Forelimb muscle (tissue), 1 donor: ENCODE measurements at regions not wholly inside any gene's neighbourhood (a gene's known extent, or its start where the extent isn't known, plus 50 kb on each side); places are given as distances from the start of the nearest gene placed in this dataset.
"Not testable (repeated sequence)": the region's sequence is repeated elsewhere in the genome, so short reads cannot be mapped to it uniquely, and the experiment has no call there.

Source experiments
- DNase-seq: peaks from one replicate; pipeline ENCODE4 v3.0.0-alpha.2; 2013; ENCODE audit warnings: low read depth

DNA sequence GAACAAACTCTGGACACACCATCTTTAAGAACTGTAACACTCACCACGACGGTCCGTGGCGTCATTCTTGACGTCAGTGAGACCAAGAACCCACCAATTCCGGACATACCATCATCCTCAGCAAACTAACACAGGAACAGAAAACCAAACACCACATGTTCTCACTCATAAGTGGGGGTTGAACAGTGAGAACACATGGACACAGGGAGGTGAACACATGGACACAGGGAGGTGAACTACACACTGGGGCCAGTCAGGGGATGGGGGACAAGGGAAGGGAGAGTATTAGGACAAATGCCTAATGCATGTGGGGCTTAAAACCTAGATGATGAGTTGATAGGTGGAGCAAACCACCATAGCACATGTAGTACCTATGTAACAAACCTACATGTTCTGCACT lies 952.1 kb upstream of the PRR20A start:
- DNase-seq, result not testable (repeated sequence)

DNA sequence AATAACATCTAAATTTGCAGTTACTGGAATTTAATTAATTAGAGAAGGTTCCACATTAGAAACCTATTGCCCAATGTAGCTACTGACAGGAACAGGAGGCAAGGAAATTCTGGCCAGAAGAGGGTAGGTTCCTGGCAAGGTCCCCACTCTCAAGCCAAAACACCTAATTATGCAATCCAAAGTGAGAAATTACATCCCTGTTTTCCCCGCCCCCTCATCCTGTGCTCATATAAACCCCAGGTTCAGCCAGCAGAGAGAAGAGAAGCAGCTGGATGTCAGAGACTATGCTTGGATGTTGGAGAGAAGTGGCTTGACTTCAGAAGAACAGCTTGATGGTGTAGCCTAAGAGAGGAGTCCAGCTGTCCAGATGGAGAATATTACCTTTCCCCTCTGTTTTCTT lies 951.3 kb upstream of the PRR20A start:
- no peak for DNase-seq

DNA sequence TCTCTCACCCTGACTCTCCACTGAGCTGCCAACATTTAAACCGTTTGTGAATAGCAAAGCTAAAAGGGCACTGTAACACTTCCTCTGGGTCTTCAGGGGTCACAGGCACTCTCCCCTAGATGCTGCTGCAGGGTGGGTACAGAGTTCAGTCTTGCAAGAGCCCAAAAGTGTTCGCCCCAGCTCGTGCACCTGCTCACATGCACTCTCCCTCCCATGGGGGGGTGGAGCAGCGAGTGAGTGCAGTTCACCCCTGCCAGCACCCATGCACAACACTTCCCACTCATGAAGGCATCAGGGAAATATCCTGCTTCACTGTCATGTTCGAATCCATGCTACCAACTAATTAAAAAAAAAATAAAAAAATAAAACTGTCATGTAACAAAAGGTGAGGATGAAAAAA lies 950.7 kb upstream of the PRR20A start:
- DNase-seq, result no peak

DNA sequence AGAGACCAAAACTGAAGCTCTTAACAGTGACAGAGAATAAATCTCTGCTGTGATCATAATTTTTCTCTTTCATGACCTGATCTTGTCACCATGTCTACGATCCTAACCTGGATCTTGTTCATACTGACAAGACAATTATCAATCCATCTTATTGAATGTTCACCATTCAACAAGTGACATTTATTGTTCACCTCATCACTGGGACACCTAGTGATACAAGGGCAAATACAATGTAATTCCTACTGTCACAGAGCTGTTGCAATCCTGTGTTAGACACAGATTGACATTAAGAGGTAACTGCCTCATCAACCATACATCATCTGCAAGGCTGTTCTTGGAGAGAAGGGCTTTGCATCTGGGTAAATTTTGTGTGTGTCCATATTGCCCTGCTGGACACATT lies 942.4 kb upstream of the PRR20A start:
- DNase-seq, result no peak

DNA sequence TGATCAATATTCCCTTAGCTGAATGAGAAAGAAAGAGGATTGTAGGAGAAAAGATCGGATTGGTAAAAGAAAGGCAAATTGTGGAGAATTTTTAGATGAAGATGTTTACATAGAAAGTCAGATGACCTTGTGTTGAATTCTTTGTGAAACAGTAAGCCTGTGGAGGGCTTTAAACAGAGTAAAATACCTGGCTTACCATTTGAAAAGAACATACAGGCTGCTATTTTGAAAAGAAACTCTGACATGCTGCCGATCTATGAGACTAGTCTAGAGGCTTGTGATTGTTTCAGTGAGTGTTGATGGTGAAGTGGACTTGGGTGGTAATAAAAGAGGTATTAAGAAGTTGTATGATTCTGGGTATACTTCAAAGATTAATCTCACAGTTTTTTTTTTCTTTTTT lies 938.9 kb upstream of the PRR20A start:
- DNase-seq, result no peak

DNA sequence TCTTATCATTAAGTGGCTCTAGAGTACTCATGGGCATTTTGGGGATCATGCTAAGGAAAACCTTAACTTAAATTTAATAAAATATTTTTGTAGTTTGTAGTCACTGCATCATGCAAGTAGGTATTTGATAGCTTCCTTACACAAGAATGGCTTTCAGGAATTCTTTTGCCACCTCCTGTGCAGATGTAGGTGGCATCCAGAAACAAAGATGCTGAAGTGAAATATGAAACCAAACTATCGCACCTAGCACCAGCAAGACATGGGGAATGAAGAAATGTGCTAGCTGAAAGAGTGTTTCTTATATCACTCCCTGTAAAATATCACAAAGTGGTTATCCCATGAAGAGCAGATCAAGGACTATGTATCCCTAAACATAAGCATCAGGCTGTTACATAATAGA lies 924.5 kb upstream of the PRR20A start:
- no peak for DNase-seq

DNA sequence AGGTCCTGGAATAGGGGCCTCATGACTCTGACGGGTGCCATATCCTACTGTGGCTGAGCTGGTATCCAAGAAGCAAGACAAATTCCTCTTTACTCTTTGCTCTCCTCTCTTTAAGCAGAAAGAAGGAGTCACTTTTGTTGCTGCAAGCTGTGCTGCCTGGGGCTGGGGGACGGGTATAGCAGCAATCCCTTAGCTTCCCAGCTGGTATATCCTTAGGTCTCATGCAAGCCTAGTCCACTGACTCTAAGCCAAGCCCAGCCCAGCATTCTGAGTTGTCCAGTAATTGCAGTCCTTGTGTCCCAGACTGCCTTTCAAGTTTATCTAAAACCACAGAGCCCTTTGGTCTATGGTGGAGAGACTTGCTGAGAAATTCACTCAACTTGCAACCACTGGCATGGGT lies 893.0 kb upstream of the PRR20A start:
- DNase-seq, result no peak

DNA sequence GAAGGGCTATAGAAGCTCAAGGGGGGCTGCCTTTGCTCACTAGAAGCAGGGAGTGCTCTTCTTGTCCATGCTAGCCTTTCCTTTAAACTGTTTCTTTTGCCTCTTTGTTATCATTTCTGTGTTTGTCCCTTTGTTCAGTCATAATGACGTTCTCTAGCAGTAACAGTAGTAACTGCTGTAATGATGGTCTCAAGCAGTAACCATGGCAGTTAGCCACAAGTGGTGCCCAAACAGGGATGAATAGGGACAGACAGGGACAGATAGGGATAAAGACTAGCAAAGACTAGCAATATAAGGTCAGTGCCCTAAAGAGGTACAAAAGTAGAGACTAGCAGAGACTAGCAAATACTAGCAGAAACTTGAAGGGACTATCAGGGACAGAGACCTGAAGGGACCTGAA lies 869.0 kb upstream of the PRR20A start:
- DNase-seq, result no peak

DNA sequence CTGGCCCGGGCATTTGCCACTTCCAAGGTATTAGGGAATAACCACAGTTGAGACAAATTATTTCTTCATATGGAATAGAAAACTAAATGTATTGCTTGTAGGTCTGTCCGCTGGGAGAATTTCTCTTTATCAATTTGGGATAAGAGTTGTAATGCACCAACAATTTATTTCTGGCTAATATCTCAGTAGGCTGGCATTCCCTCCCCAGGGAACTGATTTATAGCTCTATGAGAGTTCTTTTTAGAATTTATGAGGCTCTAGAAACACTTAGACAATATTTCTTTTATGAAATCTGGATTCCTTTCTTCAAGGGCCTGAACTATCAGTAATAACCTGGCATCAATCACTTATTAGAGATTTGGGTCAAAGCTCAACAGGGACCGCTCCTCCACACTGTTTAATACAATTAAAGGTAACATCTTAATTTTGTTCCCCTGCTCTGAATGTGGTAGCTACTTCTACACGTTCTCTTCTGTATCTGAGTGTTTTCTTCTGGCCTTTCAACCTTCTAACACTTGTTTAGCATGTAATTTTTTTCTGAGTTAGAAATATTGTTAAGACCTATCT lies 857.4 kb upstream of the PRR20A start:
- no peak for DNase-seq

DNA sequence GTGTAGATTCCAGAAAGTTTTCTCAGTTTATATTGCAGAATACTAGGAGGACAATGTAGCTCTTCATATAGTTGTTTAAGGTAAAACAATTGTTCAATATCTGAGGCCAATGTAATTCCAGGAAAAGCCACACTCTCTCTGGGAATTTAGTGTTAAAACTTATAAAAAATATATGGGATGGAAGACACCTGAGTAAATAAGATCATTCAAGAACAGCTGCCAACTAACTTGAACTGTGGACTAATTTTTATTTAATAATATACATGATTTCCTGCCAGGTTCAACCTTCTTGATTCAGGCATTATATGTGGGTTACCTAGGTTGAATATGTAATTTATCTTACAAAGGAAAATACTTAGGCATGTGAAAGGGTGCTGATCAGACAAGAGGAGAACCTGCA lies 841.1 kb upstream of the PRR20A start:
- no peak for DNase-seq

DNA sequence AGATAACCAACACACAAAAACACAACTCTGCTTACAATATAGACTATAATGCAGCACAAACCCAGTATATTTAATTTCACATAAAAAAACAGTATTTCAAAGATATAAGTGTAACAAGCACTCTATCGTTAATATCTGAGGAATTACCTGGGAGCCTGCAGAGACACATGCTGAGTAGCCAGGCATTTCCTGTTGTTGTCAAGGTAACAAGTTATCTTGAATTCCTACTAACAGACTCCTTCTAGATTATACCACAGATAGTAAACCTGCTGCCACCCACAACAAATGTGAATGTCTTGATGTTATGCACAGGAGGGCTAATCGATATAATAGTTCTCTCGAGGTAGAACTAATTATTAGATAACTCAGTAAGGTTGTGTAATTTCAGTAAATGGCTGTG lies 826.0 kb upstream of the PRR20A start:
- no peak for DNase-seq

DNA sequence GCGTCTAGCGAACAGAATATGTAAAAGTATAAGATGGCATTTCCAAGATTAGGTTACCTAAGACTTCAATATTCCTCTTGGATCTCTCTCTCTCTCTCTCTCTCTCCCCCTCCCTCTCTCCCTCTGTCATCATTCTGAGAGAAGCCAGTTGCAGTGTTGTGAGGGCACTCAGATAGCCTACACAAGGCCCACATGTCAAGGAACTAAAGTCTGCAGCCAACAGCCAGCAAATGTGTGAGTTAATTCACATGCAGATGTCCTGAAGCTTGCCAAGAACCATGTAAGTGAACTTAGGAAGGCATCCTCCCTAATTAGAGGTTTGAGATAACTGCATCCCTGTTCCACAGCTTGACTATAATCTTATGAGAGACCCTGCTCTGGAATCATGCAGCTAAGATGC lies 822.9 kb upstream of the PRR20A start:
- DNase-seq, result no peak

DNA sequence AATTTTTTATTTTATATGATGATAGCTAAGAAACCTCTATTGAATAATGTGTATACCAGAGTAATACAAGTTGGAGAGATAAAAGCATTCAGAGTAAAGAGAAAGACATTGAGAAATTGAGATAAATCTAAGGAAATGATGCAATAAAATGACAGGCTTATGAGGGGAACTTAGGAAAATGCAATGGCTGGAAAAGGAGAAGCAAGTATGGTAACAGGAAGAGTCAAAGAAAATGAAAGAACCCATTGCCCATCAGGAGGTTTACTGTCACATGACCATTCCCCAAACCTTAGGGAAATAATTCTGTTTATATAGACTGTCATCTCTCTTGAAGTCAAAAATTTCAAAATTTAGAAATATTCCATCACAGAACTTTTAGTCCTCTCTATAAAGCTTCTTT lies 808.0 kb upstream of the PRR20A start:
- no peak for DNase-seq

DNA sequence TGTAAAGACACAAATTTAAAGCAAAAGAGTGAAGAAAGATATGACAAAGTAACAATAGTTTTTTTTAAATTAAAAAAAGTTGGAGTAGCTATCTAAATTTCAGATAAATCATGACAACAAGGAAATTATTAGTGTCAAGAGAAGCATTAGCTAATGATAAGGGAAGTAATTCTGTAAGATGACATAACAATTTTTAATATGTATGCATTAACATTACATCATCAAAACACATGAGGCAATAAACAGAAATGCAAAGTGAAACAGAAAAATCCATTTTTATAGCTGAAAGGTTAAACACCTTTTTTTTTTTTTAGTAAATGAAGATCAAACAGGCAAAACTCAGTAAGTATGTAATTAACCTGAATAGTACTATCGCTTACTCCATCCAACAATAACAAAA lies 804.9 kb upstream of the PRR20A start:
- DNase-seq, result no peak

DNA sequence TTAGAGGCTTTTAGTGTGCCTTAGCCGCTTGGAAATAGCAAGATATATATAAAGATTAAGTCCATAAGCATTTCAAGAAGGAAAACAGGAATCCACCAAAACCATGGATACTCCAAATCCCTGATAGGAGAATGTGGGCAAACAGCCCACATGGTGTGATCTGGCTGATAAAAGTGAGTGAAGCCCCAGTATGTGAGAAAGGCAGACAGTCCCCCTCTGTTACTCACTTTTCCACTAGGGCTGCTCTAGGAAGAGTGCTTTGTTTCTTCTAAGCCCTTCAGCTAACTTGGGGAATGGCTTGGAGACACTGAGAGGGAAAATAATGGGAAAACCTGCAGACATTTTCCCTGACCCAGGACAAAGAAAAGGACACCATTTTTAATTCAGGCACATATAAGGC lies 802.3 kb upstream of the PRR20A start:
- DNase-seq, result no peak

DNA sequence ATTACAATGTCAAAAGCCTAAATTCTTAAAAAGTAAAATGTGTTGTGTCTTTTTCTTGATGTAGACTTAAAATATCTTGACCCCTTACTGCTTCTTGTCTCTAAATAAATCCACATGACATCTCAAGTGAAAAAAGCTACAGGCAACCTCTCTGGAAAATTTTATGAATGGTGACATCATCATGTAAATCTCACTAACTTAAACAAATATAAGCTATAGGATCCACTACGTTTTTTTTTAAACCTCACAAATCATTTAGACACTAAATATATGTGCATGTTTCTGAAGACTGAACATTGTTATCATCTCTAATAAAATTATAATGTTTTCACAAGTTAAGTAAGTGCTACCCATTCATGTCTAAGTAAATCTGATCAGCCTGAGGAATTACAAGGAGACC lies 793.7 kb upstream of the PRR20A start:
- no peak for DNase-seq

DNA sequence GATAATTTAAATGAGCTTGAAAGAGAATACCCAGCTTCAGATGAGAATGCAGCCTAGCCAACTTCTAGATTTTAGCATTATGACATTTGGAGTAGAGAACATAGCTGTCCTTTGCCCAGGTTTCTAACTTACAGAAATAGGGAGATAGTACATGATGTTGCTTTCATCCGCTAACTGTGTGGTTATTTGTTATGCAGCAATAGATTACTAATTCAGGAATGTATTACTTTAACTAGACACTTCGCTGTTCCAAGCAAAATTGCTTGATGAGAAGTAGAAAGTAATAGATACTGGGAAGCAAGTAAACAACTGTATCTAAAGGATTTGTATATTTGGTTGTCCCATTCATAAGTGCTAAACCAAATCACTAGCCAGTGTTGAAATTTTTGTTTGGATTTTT lies 790.9 kb upstream of the PRR20A start:
- no peak for DNase-seq

DNA sequence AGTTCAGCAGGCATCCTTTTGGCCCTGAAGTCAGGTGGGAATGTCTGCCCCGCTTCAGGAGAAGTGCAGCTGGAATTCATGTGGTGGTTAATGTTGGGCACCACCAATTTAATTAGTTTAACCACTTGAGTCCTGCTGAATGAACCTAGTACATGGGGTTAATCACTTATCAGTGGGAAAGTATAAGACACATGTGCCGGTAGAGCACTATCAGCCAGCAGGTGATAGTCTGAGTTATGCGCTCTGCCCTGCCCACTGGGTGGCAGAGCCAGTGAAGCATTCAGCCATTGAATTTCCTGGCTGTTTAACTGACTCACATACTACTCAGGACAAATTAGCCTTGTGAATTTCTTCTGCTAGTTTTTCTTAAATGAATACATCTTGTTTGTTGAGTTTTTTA lies 789.7 kb upstream of the PRR20A start:
- DNase-seq, result no peak

DNA sequence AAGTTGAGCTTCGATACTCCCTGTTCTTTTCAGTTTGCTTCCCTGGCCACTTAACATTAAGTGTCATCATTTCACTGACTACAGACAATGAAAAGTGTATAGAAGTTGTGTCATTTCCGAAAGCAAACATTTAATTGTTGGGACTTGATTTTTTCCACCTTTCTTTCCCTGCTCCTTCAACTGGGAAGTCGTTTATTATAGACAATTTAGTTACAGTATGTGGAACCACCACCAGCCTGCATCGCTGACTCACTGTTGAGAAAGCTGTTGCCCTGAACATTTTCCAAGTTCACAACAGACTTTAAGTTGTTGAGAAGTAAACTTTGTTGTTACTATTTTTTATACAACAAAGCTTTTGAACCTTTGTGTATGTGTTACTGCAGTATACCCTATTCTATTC lies 788.4 kb upstream of the PRR20A start:
- DNase-seq, result no peak

DNA sequence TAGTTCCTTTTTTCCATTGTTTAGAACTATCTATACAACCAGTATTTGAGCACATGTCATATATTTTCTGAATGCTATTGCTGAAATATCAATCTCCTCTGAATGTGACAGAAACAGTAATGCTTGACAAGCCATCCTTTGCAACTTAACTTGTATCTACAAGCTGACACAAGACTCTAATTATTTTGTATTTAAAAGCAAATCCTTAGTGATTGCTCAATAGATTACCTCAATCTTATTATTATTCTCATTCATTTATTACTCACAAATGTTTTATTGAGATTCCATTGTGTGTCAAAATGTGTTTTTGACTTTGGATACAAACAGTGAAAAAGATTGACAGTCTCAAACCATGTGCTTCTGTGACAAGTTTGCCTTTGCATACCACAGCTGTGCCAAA lies 787.8 kb upstream of the PRR20A start:
- no peak for DNase-seq

DNA sequence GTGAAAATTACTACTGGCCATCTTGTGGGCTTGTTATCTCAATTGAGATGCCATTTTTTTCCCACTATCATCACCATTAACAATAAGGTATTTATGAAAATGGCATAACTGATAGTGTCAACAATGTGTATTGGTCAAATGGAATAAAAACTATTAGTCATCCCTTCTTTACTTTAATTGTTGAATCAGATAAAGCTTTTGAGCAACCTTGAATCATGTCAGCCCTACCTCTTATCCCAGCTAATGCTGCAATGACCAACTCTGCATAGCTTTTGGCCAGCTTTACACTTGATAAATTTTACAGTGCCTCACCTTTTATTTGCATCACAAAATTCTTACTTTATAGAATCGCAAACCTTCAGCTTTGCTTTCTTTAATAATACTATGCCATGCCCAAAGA lies 784.0 kb upstream of the PRR20A start:
- no peak for DNase-seq

DNA sequence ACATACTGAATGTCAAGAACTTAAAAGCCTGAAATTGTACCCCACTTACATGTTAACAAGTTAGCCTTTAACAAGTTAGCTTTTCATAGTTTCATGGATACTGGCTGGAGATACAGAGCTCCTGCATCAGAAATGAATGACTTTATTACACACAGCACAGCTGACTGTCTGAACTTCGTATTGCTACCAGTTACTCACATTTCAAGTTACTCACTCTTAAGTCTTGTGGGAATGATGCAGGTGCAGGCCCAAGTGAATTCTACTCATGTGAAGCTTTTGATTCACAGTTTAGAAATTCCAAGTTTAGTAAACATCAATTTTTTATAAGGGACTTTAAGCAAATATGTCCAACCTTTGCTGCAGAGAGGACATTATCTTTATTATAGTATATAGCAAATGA lies 762.2 kb upstream of the PRR20A start:
- DNase-seq, result no peak

DNA sequence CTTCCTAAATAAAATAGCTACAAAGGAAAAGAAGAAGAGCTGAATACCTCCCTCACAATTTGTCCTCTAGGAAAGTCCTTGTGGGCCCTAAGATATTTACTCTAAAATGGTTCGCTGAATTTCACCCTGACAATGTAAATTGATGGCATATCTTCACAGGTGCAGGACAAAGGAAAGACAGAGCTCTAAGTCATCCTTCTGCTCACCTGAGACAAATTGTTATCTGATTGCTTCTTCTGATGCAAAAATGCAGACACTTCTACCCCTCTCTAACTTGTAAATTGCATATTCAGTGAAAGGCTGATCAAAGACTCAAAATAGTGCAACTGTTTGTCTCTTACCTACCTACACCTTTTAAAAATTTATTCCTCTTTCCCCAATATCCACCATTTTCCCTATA lies 747.2 kb upstream of the PRR20A start:
- DNase-seq, result no peak

DNA sequence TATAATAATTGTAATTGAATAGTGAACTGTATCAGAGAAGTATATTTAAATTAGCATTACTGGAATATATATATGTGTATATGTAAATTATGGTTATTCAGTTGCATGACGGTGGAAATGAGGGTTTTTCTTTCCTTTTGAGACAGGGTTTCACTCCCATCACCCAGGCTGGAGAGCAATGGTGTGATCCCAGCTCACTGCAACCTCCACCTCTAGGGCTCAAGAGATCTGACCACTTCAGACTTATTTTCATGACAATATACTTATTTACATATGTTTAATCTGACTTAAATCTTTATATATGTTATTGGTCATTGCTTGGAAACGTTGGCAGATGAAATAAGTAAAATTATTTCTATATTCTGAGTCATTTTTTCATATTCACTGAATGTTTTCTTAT lies 744.4 kb upstream of the PRR20A start:
- no peak for DNase-seq

DNA sequence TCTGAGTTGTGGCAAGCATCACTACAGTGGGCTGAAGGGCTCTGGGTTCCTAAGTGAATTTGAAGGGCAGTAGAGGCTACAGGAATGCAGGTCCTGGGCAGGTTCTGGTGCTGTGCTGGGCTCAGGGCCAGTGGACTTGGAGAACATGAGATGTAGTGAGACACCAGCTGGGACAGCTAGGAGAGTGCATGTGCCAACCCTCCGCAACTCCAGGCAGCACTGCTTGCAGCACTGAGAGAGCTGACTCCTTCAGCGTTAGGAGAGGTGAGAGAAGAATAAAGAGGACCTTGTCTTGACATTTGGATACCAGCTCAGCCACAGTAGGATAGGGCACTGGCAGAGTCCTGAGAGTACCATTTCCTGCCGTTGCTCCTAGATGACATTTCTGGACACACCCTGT lies 739.9 kb upstream of the PRR20A start:
- no peak for DNase-seq
